Right lobe of liver (tissue), 6 donors: ENCODE measurements at regions not wholly inside any gene's neighbourhood (a gene's known extent, or its start where the extent isn't known, plus 50 kb on each side); places are given as distances from the start of the nearest gene placed in this dataset.

ENCODE experiments used
- ATAC-seq, 4 donors: fragments of 200-7000 bp; cut with Tn5 transposase; one replicate each; pipeline ENCODE4 v1.9.1; 2020; ENCODE audit warnings: mild to moderate bottlenecking in 4 of 4, moderate library complexity in 4 of 4
- DNase-seq, 3 donors: peaks; one replicate each; pipeline ENCODE4 v3.0.0-alpha.2; 2020
- H3K27ac ChIP-seq, 3 donors: fragments of 200-600 bp; one replicate each; pipeline ENCODE4 v1.8.0; 2022
- H3K27me3 ChIP-seq, 2 donors: fragments of 200-600 bp; one replicate each; pipeline ENCODE4 v1.8.0; 2022
- H3K36me3 ChIP-seq, 4 donors: fragments of 200-600 bp; sonication (generic) in 1 of 4; one replicate each; pipeline versions ENCODE4 v1.5.1 to v1.8.0; 2017 to 2022; ENCODE audit warnings: control low read depth in 1 of 4
- H3K4me1 ChIP-seq, 4 donors: fragments of 200-600 bp; sonication (generic) in 1 of 4; one replicate each; pipeline versions ENCODE4 v1.5.1 to v1.8.0; 2017 to 2022; ENCODE audit warnings: control low read depth in 1 of 4
- H3K4me3 ChIP-seq, 3 donors: fragments of 200-600 bp; one replicate each; pipeline ENCODE4 v1.8.0; 2022
- H3K9me3 ChIP-seq, 4 donors: fragments of 200-600 bp; sonication (generic) in 1 of 4; one replicate each; pipeline versions ENCODE4 v1.5.1 to v1.8.0; 2017 to 2022; ENCODE audit warnings: control low read depth in 1 of 4
- POLR2A ChIP-seq: fragments of 450-650 bp; IDR thresholded peaks from one replicate; pipeline ENCODE4 v1.6.1; 2017; ENCODE audit warnings: antibody characterized with exemption, mild to moderate bottlenecking
- WGBS: methylation state at CpG from one replicate; pipeline ENCODE4 v1.1.6; 2018; ENCODE audit warnings: low coverage, low lambda C conversion rate; ENCODE audit not compliant: insufficient coverage; ENCODE audit errors: missing lambda C conversion rate; 5-methylcytosine and 5-hydroxymethylcytosine counted together
- intact Hi-C, 2 donors: fragments of 100-400 bp; cut with DNase I; formaldehyde crosslinking; loops; one replicate each; pipeline versions ENCODE4 v1.11.2 to v1.14.1; 2022
- TF ChIP-seq, protein P1 (sequence below), 4 donors: fragments of 200-600 bp in 3 of 4; fragments of 450-650 bp in 1 of 4; IDR thresholded peaks; one replicate each; pipeline versions ENCODE4 v1.5.1 to v1.8.0; 2016 to 2022; ENCODE audit warnings: antibody characterized with exemption in 4 of 4, mild to moderate bottlenecking in 2 of 4
- donor health status: DM: no; HTN: yes; CAD: no.
- donor health status: DM: no; HTN: no; CAD: no.
- donor health status: DM: no; HTN: no; CAD: no.
- donor health status: DM: no; HTN: yes; CAD: no.
- donor health status: DM: no; HTN: yes; CAD: no.

DNA sequence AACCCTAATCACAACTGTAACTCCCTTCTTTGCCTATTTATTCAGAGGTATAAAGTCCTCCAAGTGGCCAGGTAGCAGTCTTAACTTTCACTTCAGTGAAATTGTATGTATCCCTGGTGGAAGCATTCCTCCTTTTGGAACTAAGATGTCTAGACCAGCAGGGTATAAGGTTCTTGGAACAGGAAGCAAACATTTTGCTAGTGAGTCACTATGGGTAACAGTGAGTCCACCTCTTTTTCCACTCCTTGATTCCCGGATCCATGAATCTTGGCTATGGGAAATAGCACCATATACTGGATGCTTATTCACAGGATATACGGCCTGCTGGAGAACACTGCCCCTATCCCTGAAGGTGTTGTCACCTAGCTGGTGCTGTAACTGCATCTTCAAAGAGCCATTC is 80.2 kb downstream of the KCNA5 start:
- 47% methylated on average over 2 of the region's 2 CpGs for WGBS
- Histone ChIP-seq H3K36me3 (no peaks in the 10 kb centered on the region), H3K9me3 (no peaks in the 10 kb centered on the region), H3K4me1 (no peaks in the 10 kb centered on the region), H3K4me3 (no peak overlapping the region), H3K27ac (no peak overlapping the region), H3K27me3 (no peaks in the 10 kb centered on the region)
- ATAC-seq, result no peak
- no peak for TF ChIP-seq POLR2A
- TF ChIP-seq, protein P1, sequence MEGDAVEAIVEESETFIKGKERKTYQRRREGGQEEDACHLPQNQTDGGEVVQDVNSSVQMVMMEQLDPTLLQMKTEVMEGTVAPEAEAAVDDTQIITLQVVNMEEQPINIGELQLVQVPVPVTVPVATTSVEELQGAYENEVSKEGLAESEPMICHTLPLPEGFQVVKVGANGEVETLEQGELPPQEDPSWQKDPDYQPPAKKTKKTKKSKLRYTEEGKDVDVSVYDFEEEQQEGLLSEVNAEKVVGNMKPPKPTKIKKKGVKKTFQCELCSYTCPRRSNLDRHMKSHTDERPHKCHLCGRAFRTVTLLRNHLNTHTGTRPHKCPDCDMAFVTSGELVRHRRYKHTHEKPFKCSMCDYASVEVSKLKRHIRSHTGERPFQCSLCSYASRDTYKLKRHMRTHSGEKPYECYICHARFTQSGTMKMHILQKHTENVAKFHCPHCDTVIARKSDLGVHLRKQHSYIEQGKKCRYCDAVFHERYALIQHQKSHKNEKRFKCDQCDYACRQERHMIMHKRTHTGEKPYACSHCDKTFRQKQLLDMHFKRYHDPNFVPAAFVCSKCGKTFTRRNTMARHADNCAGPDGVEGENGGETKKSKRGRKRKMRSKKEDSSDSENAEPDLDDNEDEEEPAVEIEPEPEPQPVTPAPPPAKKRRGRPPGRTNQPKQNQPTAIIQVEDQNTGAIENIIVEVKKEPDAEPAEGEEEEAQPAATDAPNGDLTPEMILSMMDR (IDR thresholded peaks at IDR 0.05), result no peak
- intact Hi-C loops, result no loop called here
- DNase-seq, result no peak

DNA sequence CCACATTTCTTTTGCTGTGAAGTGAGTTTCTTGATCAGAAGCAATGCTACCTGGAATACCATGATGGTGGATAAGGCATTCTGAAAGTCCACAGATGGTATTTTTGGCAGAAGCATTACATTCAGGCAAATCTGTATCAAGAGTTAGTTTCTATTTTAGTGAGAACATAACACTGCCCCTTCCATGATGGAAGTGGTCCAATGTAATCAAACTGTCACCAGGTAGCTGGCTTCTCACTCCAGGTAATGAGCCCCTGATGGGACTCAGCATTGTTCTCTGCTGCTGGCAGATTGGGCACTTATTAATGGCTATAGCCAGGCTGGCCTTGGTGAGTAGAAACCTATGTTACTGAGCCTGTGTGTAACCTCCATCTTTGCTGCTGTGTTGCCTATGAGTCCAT is 80.7 kb downstream of the KCNA5 start:
- no peaks in the 10 kb centered on the region for H3K9me3 ChIP-seq
- no peaks in the 10 kb centered on the region for H3K27me3 ChIP-seq
- H3K4me3 ChIP-seq, result no peak overlapping the region
- intact Hi-C loops, result no loop called here
- TF ChIP-seq, protein P1 (IDR thresholded peaks at IDR 0.05), result no peak
- TF ChIP-seq POLR2A, result no peak
- no peak for DNase-seq
- ATAC-seq, result no peak
- no peaks in the 10 kb centered on the region for H3K4me1 ChIP-seq
- no peak overlapping the region for H3K27ac ChIP-seq
- no peaks in the 10 kb centered on the region for H3K36me3 ChIP-seq

DNA sequence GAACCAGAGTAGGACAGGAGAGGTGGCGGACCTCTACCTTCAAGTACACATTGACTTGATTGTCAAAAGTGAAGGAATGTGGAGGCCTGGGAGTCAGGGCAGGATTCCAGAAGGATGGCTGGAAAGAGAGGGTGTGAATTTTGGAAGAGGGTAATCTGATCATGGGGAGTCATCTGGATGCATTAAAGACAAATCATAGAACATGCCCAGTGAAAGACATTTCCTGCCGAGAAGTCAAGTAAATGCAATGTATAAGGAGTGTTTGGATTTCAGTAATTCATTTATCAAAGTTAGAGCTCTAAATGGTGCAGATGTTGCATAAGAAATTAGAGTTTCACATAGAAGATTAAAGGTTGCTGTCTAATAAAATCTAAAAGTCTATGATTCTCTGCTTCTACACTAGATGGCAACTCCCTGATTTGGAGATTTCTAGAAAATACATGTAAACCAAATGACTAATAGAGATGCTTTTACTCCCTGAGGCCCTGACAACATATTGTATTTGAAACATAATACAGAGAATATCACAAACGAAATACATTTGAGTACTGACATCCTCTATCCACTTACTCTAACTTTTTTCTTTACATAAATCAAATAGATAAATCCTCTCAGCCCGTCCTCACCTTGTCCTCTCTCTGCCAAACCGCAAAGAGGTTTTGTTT is 91.3 kb downstream of the KCNA5 start:
- 46% methylated on average over 5 of the region's 5 CpGs for WGBS
- intact Hi-C loops, result no loop called here
- no peak overlapping the region for H3K4me3 ChIP-seq
- no peak overlapping the region for H3K27ac ChIP-seq
- no peaks in the 10 kb centered on the region for H3K27me3 ChIP-seq
- no peaks in the 10 kb centered on the region for H3K9me3 ChIP-seq
- H3K36me3 ChIP-seq, result no peaks in the 10 kb centered on the region
- no peak for ATAC-seq
- H3K4me1 ChIP-seq, result no peaks in the 10 kb centered on the region
- TF ChIP-seq POLR2A, result no peak
- TF ChIP-seq, protein P1 (IDR thresholded peaks at IDR 0.05), result no peak
- DNase-seq, result no peak

DNA sequence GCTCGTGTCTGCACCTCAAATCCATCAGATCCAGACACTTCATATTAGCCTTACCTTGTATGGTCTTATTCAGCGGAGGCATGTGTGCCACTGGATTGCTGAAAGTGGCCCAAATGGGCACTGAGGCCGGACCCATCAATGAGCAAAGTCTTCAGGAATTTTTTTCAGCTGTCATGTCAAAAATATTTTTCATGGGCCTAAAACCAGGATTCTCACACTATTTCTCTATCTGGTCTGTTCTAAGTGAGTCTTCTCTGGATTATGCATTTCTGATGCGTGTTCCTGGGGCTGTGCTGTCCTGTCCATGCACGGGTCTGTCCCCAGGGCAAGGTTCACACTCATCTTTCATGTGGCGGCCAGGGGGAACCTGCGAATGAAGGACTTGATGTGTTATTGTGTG is 94.6 kb downstream of the KCNA5 start:
- intact Hi-C loops, result no loop called here
- DNase-seq, result no peak
- no peak for ATAC-seq

More for the DNA sequence above, 94.6 kb downstream of the KCNA5 start:
- Histone ChIP-seq H3K27me3 (no peaks in the 10 kb centered on the region), H3K27ac (no peak overlapping the region), H3K36me3 (no peaks in the 10 kb centered on the region), H3K4me1 (no peaks in the 10 kb centered on the region), H3K4me3 (no peak overlapping the region), H3K9me3 (no peaks in the 10 kb centered on the region)
- WGBS, result 54% methylated on average over 7 of the region's 7 CpGs
- TF ChIP-seq POLR2A, result no peak
- TF ChIP-seq, protein P1 (IDR thresholded peaks at IDR 0.05), result no peak
